A673 (cell line): ENCODE measurements at regions not wholly inside any gene's neighbourhood (a gene's known extent, or its start where the extent isn't known, plus 50 kb on each side); places are given as distances from the start of the nearest gene placed in this dataset.

Experiments
- CTCF ChIP-seq: fragments of 300-800, 200-600 bp; sonication (generic); conservative IDR thresholded peaks from 2 replicates; pipeline ENCODE4 v1.5.1; 2017; ENCODE audit warnings: low read depth, mild to moderate bottlenecking, antibody characterized with exemption, low read length, moderate library complexity, mixed read lengths
- EZH2 ChIP-seq: fragments of 200-600 bp; sonication (generic); IDR thresholded peaks from 2 replicates; pipeline ENCODE4 v1.6.1; 2017; ENCODE audit warnings: borderline replicate concordance, low read depth, mild to moderate bottlenecking, mixed read lengths, antibody characterized with exemption, low read length; ENCODE audit not compliant: poor library complexity, severe bottlenecking

GRCh38 chr10:9189448-9189847 lies 1135.0 kb downstream of the GATA3 start:
- TF ChIP-seq EZH2 (no peak), CTCF (no peak)
